Loucy (cell line): ENCODE measurements at regions not wholly inside any gene's neighbourhood (a gene's known extent, or its start where the extent isn't known, plus 50 kb on each side); places are given as distances from the start of the nearest gene placed in this dataset.
"Not testable (repeated sequence)": the region's sequence is repeated elsewhere in the genome, so short reads cannot be mapped to it uniquely, and the experiment has no call there.

Experiments used
- H2AFZ ChIP-seq: fragments of 200-600 bp; sonication (generic); 2 replicates; pipeline ENCODE4 v1.6.0; 2016; ENCODE audit warnings: antibody characterized with exemption, mild to moderate bottlenecking, low read length, moderate library complexity
- H3F3A ChIP-seq: fragments of 200-600 bp; 2 replicates; pipeline ENCODE4 v1.6.0; 2016; ENCODE audit warnings: antibody characterized with exemption, low read depth, mild to moderate bottlenecking
- H3K27me3 ChIP-seq: fragments of 200-600 bp; sonication (generic); 2 replicates; pipeline ENCODE4 v1.6.1; 2014; ENCODE audit warnings: low read length, mild to moderate bottlenecking; ENCODE audit not compliant: insufficient read depth, poor library complexity, severe bottlenecking
- H3K36me3 ChIP-seq: fragments of 200-600 bp; sonication (generic); 2 replicates; pipeline ENCODE4 v1.6.1; 2016; ENCODE audit warnings: low read length; ENCODE audit not compliant: insufficient read depth
- H3K4me1 ChIP-seq: fragments of 200-600 bp; sonication (generic); 2 replicates; pipeline ENCODE4 v1.5.1; 2014; ENCODE audit warnings: low read length, mild to moderate bottlenecking; ENCODE audit not compliant: insufficient read depth, poor library complexity, severe bottlenecking
- H3K4me2 ChIP-seq: fragments of 200-600 bp; sonication (generic); 2 replicates; pipeline ENCODE4 v1.6.0; 2014; ENCODE audit warnings: antibody characterized with exemption, low read length, low read depth, mild to moderate bottlenecking; ENCODE audit not compliant: poor library complexity, severe bottlenecking
- H3K4me3 ChIP-seq: fragments of 200-600 bp; sonication (generic); 2 replicates; pipeline ENCODE4 v1.5.1; 2014; ENCODE audit warnings: low read length, mild to moderate bottlenecking, mixed read lengths; ENCODE audit not compliant: poor library complexity, severe bottlenecking
- H3K79me2 ChIP-seq: fragments of 200-600 bp; sonication (generic); 2 replicates; pipeline ENCODE4 v1.6.1; 2014; ENCODE audit warnings: low read length; ENCODE audit not compliant: insufficient read depth
- H3K9ac ChIP-seq: fragments of 200-600 bp; sonication (generic); 2 replicates; pipeline ENCODE4 v1.6.0; 2014; ENCODE audit warnings: mild to moderate bottlenecking, low read depth, low read length, moderate library complexity; ENCODE audit not compliant: poor library complexity, severe bottlenecking
- H3K9me2 ChIP-seq: fragments of 200-600 bp; sonication (generic); replicated peaks from 2 replicates; pipeline ENCODE4 v1.6.1; 2016; ENCODE audit warnings: low read depth, low read length, mixed read lengths
- H3K9me3 ChIP-seq: fragments of 200-600 bp; sonication (generic); 2 replicates; pipeline ENCODE4 v1.6.1; 2014; ENCODE audit warnings: mild to moderate bottlenecking, antibody characterized with exemption, low read length, low read depth; ENCODE audit not compliant: insufficient read depth
- H4K20me1 ChIP-seq: fragments of 200-600 bp; sonication (generic); 2 replicates; pipeline ENCODE4 v1.6.0; 2014; ENCODE audit warnings: antibody characterized with exemption, low read length, mild to moderate bottlenecking; ENCODE audit not compliant: insufficient read depth, poor library complexity, severe bottlenecking
- EZH2phosphoT487 ChIP-seq: fragments of 200-600 bp; IDR thresholded peaks from 2 replicates; pipeline ENCODE4 v1.6.1; 2018; ENCODE audit warnings: antibody characterized with exemption, mild to moderate bottlenecking, moderate library complexity, borderline replicate concordance
- TF ChIP-seq, protein P1 (sequence below): fragments of 200-600 bp; sonication (generic); conservative IDR thresholded peaks from 2 replicates; pipeline ENCODE4 v1.5.1; 2014; ENCODE audit warnings: mild to moderate bottlenecking, antibody characterized with exemption, low read length

DNA sequence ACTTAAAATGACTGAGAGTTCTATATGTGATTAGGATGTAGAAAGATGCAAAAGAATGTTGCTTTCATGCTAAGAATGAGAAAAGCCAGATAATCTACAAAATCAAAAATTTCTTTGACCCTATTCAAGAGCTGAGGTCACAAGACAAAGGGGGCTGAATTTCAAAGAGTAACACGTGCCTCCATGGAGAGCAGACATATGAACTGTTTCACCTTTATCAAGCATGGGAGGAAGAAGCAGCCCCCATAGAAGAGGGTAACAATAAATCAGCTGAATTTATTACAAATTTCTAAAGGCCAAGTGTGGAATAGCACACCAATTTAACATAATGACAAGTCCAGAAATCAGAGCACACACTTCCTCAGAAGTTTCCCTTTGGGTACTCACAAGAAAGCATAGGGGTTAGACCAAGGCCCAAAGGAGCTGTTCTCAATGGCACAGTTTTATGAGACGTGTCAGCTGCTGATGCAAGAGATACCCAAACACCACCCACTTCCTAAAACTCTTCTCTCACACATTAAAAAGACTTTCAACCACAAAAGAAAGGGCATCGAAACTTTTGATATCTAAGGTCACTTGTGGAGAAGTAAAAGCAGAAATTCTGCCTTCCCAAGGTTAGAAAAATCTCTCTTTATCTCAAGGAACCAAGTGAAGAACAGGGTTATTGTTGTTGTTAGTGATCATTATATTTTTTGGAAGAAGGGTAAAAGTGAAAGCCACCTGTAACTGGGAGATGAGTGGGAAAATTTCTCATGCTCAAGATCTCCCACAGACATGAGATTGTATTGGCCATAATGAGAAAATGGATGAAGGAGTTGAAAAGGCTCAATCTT lies 950.1 kb downstream of the TRIB2 start:
- H3K9ac ChIP-seq: peak overlapping the region; percentile 33

DNA sequence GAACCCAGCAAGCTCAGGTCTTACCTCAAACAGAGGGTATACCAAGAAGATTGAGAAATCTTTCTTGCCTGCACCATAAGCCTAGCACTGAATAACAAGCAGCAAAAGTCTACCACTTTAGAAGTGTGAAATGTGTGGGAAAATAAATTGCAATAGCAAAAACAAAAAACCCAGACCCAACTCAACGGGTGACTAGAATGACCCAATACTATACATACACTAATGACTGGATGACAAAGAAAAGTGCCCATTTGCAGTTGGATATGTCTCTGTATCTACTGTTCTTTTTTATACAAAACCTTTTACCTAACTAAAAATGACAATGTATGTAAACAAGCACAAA lies 950.6 kb downstream of the TRIB2 start:
- Histone ChIP-seq H3K79me2 (no peaks in the 10 kb centered on the region), H3K36me3 (no peaks in the 10 kb centered on the region; the same call in 1 of the 2 replicates), H3K4me1 (peaks cover 17% of the 10 kb centered on the region), H3K9me3 (no peaks in the 10 kb centered on the region), H3K9ac (peak overlapping the region; percentile 33), H3K4me2 (peak overlapping the region; percentile 69), H3K9me2 (no peaks in the 10 kb centered on the region), H4K20me1 (no peaks in the 10 kb centered on the region), H3K27me3 (no peaks in the 10 kb centered on the region), H3F3A (no peaks in the 10 kb centered on the region), H2AFZ (no peak overlapping the region), H3K4me3 (peak overlapping the region; percentile 55)
- TF ChIP-seq, protein P1, sequence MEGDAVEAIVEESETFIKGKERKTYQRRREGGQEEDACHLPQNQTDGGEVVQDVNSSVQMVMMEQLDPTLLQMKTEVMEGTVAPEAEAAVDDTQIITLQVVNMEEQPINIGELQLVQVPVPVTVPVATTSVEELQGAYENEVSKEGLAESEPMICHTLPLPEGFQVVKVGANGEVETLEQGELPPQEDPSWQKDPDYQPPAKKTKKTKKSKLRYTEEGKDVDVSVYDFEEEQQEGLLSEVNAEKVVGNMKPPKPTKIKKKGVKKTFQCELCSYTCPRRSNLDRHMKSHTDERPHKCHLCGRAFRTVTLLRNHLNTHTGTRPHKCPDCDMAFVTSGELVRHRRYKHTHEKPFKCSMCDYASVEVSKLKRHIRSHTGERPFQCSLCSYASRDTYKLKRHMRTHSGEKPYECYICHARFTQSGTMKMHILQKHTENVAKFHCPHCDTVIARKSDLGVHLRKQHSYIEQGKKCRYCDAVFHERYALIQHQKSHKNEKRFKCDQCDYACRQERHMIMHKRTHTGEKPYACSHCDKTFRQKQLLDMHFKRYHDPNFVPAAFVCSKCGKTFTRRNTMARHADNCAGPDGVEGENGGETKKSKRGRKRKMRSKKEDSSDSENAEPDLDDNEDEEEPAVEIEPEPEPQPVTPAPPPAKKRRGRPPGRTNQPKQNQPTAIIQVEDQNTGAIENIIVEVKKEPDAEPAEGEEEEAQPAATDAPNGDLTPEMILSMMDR: no peak
- TF ChIP-seq EZH2phosphoT487: no peak

More for the DNA sequence above, 950.1 kb downstream of the TRIB2 start:
- Histone ChIP-seq H3K36me3 (no peaks in the 10 kb centered on the region; the same call in 1 of the 2 replicates), H3K9me2 (no peaks in the 10 kb centered on the region), H3K4me1 (peaks cover 17% of the 10 kb centered on the region), H4K20me1 (no peaks in the 10 kb centered on the region), H3K79me2 (no peaks in the 10 kb centered on the region), H3F3A (no peaks in the 10 kb centered on the region), H3K27me3 (no peaks in the 10 kb centered on the region), H3K4me3 (peak overlapping the region; percentile 55), H3K9me3 (no peaks in the 10 kb centered on the region), H3K4me2 (peak overlapping the region; percentile 69), H2AFZ (no peak overlapping the region)
- TF ChIP-seq, protein P1: no peak
- TF ChIP-seq EZH2phosphoT487: no peak

DNA sequence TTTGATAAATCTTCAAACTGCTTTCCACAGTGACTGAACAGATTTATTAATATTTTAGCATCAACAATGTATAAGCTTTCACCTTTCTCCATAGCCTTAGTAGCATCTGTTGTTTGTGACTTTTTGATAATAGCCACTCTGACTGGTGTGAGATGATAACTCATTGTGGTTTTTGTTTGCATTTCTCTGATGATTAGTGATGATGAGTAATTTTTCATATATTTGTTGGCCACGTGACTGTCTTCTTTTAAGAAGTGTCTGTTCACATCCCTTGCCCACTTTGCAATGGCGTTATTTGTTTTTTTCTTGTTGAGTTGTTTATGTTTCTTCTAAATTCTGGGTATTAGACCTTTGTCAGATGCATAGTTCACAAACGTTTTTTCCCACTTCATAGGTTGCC lies 952.9 kb downstream of the TRIB2 start:
- Histone ChIP-seq H3K79me2 (no peaks in the 10 kb centered on the region), H3K4me2 (no peak overlapping the region), H3K27me3 (no peaks in the 10 kb centered on the region), H3F3A (no peaks in the 10 kb centered on the region), H3K36me3 (no peaks in the 10 kb centered on the region; the same call in 1 of the 2 replicates), H4K20me1 (no peaks in the 10 kb centered on the region), H3K4me1 (peaks cover 17% of the 10 kb centered on the region), H2AFZ (no peak overlapping the region), H3K9ac (no peak overlapping the region), H3K9me3 (no peaks in the 10 kb centered on the region), H3K9me2 (no peaks in the 10 kb centered on the region), H3K4me3 (no peak overlapping the region)
- no peak for TF ChIP-seq EZH2phosphoT487
- TF ChIP-seq, protein P1: no peak

DNA sequence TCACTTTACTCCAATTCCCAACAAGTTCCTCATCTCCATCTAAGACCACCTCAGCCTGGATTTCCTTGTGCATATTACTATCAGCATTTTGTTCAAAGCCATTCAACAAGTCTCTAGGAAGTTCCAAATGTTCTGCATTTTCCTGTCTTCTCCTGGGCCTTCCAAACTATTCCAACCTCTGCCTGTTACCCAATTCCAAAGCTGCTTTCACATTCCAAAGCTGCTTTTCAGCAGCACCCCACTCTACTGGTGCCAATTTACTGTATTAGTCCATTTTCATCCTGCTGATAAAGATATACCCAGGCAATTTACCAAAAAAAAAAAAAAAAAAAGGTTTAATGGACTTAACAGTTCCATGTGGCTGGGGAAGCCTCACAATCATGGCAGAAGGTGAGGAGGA lies 957.1 kb downstream of the TRIB2 start:
- H3K9me2 ChIP-seq, H3K4me1 ChIP-seq, H3K79me2 ChIP-seq, H3K9ac ChIP-seq, H4K20me1 ChIP-seq, H3F3A ChIP-seq, H3K36me3 ChIP-seq, H3K4me3 ChIP-seq, H2AFZ ChIP-seq, H3K9me3 ChIP-seq, H3K27me3 ChIP-seq, H3K4me2 ChIP-seq: not testable (repeated sequence)
